GM21528 (cell line): ENCODE measurements at regions not wholly inside any gene's neighbourhood (a gene's known extent, or its start where the extent isn't known, plus 50 kb on each side); places are given as distances from the start of the nearest gene placed in this dataset.
"Not testable (repeated sequence)": the region's sequence is repeated elsewhere in the genome, so short reads cannot be mapped to it uniquely, and the experiment has no call there.

Experiments used
- ATAC-seq: cut with Tn5 transposase; IDR thresholded peaks from one replicate; pipeline ENCODE4 v1.9.1; 2021; ENCODE audit warnings: mild to moderate bottlenecking, moderate library complexity; ENCODE audit not compliant: unreplicated experiment, low FRiP score

DNA sequence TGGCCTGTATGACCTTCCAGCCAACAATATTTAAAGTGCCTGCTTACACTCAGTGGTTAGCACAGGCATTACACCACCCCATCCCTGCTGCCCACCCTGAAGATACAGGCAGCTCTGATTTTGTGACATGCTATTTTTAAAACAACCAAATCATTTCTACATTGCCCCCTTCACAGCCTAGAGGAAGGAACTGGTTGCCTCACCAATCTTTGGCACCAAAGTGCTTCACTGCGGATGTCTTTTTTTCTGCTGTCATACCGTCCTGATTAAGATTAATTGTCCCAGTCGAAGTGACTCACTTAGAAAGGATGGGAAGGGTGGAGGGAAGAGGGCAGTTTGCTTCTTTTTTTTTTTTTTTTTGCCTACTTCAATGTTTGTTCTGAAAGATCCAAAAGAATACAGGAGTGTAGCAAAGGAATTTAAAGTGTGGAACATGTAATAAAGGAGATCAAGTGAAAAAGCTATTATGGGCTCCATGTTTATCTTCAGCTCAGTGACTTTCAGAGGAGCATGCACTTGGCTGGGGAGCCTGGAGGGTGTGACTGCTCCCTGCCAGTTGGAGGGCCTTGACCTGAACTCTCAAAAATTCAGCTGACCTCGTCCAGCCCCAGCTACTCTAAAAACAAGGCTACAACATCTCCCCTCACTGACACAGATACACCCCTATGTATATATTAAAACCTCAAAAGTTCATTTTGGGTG lies 501.1 kb upstream of the TNP1 start:
- no peak for ATAC-seq

- no peak for ATAC-seq
Measured at GRCh38 chr2:217360111-217360510, 500.2 kb upstream of the TNP1 start.

GRCh38 chr2:217357886-217358620 lies 498.2 kb upstream of the TNP1 start:
- ATAC-seq = no peak

- no peak for ATAC-seq
Measured at GRCh38 chr2:217356781-217357180, 496.9 kb upstream of the TNP1 start.

DNA sequence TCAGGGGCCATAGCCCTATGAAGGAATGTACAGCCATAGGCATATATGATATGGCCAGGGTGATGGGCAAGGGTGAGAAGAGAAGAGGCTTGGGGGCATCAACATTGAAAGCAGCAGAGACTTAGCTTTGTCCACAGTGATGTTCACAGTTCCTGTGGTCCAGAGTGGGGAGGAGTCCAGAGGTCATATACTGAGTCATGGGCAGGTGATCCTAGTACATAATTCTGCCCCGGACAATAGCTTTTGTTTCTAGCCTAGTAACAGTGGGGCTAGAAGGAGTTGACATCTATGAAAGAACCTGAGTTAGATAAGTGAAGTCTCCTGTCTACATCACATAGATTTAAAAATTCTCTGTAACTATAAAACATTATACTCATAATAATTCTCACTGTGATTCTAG lies 496.3 kb upstream of the TNP1 start:
- no peak for ATAC-seq

DNA sequence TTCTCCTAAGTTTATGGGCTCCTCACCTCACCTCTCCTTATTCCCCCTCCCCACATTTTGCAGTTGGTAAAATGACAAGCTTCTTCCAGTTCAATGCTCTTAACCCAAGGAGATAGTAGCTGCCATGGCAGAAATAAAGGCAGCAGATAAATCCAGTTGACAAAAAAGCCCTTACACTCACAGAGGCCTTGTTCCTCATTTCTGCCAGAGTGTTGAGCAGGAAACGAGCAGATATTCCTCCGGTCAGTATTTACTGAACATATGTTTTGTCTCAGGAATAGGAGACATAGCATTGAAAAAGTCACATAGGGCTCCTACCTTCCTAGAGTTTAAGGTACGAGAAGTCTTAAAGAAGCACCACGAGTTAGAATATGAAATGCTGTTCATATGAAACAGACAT lies 493.7 kb upstream of the TNP1 start:
- ATAC-seq = no peak

- ATAC-seq = no peak
Measured at GRCh38 chr2:217351378-217351777, 491.5 kb upstream of the TNP1 start.

GRCh38 chr2:217349251-217349650 lies 489.4 kb upstream of the TNP1 start:
- no peak for ATAC-seq

DNA sequence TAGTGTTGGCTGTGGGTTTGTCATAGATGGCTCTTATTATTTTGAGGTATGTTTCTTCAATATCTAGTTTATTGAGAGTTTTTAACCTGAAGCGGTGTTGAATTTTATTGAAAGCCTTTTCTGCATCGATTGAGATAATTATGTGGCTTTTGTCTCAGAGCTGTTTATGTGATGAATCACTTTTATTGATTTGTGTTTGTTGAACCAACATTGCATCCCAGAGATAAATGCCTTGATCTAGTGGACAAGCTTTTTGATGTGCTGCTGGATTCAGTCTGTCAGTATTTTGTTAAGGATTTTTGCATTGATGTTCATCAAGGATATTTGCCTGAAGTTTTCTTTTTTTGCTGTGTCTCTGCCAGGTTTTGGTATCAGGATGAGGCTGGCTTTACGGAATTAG lies 487.8 kb upstream of the TNP1 start:
- not testable (repeated sequence) for ATAC-seq

DNA sequence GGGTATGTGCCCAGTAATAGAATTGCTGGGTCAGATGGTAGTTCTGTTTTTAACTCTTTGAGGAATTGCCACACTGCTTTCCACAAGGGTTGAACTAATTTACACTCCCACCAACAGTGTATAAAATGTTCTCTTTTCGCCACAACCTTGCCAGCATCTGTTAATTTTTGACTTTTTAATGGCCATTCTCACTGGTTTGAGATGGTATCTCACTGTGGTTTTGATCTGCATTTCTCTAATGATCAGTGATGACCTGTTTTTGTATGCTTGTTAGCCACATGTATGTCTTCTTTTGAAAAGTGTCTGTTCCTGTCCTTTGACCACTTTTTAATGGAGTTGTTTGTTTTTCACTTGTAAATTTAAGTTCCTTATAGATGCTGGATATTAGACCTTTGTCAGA lies 486.2 kb upstream of the TNP1 start:
- ATAC-seq = not testable (repeated sequence)

GRCh38 chr2:217340899-217341298 lies 481.0 kb upstream of the TNP1 start:
- ATAC-seq = no peak

GRCh38 chr2:217340176-217340575 lies 480.3 kb upstream of the TNP1 start:
- no peak for ATAC-seq

GRCh38 chr2:217339753-217340152 lies 479.9 kb upstream of the TNP1 start:
- ATAC-seq = no peak

DNA sequence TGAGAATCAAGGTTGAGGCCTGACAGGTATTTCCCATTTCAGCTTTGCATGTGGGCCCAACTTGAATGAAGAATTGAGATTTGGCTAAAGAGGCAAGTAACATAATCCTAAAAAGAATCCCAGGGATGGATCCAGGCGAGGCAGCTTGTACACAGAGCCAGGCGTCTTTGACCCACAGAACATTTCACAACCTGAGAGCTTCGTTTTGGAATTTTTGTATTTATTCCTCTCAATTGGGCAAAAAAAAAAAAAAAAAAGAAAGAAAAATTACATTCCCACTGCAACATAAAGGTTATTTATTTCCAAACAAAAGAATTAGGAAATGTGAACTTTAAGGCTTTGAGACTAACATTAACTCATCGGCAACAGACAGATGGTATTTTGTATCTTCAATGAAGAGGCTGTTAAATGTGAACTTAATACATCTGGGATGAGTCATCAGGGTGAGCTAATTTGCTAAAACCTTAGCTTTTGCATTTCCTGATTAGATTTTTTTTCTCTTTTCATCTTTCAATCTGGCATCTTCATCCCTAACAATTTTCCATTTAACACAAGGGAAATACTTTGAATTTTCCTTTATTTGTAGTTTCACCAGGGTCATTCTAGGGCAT lies 478.5 kb upstream of the TNP1 start:
- no peak for ATAC-seq

GRCh38 chr2:217337771-217338170 lies 477.9 kb upstream of the TNP1 start:
- no peak for ATAC-seq

GRCh38 chr2:217336694-217337093 lies 476.8 kb upstream of the TNP1 start:
- ATAC-seq = no peak

DNA sequence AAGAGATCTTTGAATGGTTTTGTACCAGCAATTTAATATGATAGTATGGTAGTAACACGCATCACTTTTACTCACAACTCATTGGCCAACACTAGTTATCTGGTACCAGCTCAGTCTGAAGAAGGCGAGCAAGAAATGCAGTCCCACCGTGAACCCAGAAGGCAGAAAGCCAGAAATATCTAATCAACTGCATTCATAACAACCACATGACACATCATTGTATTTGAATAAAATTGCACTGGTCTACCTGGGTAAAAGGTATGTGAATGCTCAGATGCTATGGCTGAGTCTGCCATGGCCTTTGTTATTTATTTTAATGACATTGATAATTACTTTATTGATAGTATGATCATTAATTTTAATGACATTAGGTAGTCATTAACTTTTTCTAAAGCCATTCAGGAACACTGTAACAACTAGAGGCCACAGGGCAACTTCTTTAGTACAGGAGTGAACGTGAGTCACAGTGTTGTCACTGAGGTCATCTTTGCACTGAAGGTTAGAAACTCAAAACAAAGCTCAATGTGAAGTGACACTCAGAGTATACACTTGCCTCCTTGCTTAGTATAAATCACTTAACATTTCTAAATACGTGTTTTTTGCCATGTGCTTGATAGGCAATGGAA lies 475.6 kb upstream of the TNP1 start:
- ATAC-seq = no peak

GRCh38 chr2:217334561-217334960 lies 474.7 kb upstream of the TNP1 start:
- ATAC-seq = no peak

GRCh38 chr2:217332866-217333265 lies 473.0 kb upstream of the TNP1 start:
- ATAC-seq = no peak

DNA sequence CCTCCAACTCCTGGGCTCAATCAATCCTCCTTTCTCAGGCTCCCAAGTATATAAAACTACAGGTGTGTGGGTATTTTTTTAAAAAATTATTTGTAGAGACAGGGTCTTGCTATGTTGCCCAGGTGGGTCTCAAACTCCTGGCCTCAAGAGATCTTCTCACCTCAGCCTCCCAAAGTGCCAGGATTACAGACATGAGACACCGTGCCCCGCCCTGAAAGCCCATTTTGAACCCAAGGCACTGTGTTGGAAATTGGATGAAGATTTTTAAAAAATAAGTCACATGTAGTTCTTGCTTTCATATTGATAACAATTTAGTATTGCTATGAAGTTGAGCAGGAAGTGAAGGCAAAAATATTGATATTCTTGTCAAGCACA lies 472.5 kb upstream of the TNP1 start:
- ATAC-seq = no peak
